HG02938 (cell line): ENCODE measurements at regions not wholly inside any gene's neighbourhood (a gene's known extent, or its start where the extent isn't known, plus 50 kb on each side); places are given as distances from the start of the nearest gene placed in this dataset.

Experiments
- ATAC-seq: cut with Tn5 transposase; IDR thresholded peaks from one replicate; pipeline ENCODE4 v1.9.1; 2021; ENCODE audit warnings: mild to moderate bottlenecking, moderate library complexity; ENCODE audit not compliant: unreplicated experiment

- no peak for ATAC-seq
Measured at GRCh38 chr14:32019276-32019675, 57.8 kb upstream of the ARHGAP5 start.

GRCh38 chr14:32020882-32021281, 56.2 kb upstream of the ARHGAP5 start:
- no peak for ATAC-seq

- ATAC-seq: no peak
Measured at GRCh38 chr14:32021341-32021740, 55.8 kb upstream of the ARHGAP5 start.

- ATAC-seq: no peak
Measured at GRCh38 chr14:32022525-32022924, 54.6 kb upstream of the ARHGAP5 start.

GRCh38 chr14:32022938-32023466, 54.1 kb upstream of the ARHGAP5 start:
- ATAC-seq: no peak

- no peak for ATAC-seq
Measured at GRCh38 chr14:32023540-32023939, 53.6 kb upstream of the ARHGAP5 start.

GRCh38 chr14:32027255-32027939, 49.7 kb upstream of the ARHGAP5 start:
- no peak for ATAC-seq
